ENCODE measurements at regions not wholly inside any gene's neighbourhood (a gene's known extent, or its start where the extent isn't known, plus 50 kb on each side); places are given as distances from the start of the nearest gene placed in this dataset.
"Not testable (repeated sequence)": the region's sequence is repeated elsewhere in the genome, so short reads cannot be mapped to it uniquely, and the experiment has no call there.

DNA sequence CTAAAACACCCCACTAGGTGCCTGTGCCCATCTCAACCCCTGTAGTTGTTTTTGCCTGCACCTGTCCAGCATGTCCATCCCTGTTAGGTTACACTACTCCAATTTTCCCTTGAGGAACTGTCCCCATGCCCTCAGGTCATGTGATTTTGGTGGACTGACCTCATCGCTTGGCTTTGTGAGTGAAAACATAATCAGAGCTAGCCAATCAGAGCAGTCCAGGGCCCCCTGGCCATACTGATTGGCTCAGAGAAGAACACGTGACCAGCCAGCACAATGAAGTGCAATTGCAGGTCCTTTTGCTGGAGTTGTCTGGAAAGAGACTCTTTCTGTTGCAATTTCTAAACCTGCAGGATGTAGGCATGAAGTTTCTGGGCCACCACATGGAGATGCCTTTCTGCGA, 303.3 kb upstream of the PROX1 start:
- DNase-seq, result no peak

DNA sequence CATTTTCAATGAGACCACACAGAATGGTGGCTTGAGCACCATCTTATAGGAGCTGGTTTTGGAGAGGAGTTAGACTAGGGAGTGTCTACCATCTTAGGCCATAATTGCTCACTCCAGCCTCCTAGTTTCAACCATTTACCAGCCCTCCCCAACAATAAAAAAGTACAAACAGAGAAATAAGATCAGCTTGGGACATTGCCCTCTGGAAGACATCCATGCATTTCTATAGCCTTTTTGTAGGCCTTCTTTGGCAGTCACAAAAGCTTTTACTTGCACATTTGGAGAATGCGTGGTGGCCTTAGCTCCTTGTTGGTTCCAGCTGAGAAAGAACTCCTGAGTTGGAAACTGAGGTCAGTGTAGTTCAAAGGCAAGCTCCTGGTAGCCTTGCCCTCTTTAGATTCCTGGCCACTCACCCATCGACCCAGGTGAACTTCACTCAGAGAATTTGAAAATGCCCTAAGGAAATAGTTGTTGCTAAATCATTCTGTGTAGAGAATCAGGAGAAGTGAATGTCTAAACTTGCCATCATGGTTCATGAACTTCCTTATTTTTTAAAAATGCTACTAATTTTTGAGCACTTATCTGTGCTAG, 301.7 kb upstream of the PROX1 start:
- no peak for DNase-seq

DNA sequence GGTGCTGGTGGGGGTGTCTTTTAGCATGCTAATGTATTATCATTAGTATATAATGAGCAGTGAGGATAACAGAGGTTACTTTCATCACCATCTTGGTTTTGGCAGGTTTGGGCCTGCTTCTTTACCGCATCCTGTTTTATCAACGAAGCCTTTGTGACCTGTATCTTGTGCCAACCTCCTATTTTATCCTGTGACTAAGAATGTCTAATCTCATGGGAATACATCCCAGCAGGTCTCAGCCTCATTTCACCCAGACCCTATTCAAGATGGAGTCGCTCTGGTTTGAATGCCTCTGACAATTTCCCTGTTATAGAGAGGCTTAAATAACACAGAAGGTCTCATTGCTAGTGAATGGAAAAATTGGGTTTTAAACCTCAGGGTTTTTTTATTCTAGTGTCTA, 300.8 kb upstream of the PROX1 start:
- no peak for DNase-seq

DNA sequence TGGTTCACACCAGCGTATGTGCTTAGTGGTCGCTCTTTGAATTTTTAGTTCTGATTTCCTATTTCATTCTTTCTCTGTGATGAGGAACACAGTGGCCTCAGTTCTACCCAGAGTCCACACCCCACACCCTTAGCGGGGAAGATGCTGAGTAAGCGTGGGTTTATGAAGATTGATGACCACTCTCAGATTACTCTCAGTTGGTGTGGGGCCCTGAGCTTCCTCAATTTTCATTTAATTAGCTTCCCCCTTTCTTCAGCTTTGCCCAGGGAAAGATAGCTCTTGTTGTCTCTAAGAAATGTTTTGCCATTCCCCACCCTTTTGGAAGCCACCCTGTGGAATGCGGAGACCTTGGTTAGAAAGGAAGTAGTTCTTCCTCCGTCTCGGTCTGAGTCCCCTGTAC, 299.9 kb upstream of the PROX1 start:
- DNase-seq, result no peak

DNA sequence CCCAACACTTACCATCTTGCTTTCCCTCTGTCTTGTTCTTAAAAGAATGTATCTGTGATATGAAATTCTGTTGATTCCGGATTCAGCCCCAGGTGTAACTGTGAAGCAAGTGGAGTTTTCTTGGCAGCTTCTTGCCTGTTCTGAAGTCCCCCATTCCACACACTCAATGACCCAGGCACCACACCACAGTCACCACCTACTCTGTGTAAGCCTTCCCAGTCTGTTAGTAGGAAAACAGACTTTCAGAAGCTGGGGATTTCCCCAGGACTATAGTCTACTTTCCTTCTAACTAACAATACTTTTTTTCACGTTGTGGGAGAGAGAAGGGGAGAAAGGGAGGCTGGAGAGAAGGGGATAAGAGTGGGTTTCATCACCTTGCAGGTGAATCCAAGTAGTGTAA, 299.1 kb upstream of the PROX1 start:
- no peak for DNase-seq

DNA sequence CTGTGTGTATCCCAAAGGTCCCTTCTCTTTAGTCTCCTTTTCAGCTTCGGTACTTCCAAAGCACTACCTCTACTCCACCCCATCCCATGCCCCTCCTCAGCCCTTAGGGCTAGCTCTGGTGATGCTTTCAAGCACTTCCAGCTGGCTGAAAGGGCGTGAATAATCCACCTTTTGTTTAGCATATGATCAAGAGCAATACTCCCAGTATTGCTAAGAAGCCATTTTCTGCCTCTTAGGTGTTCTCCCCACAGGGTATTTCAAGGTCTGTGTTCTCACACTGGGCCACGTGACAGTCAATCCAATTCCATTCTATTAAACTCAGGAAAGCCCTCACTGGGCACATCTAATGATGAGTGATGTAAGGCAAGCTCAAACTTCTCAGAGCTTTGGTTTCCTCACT, 298.5 kb upstream of the PROX1 start:
- DNase-seq, result no peak

DNA sequence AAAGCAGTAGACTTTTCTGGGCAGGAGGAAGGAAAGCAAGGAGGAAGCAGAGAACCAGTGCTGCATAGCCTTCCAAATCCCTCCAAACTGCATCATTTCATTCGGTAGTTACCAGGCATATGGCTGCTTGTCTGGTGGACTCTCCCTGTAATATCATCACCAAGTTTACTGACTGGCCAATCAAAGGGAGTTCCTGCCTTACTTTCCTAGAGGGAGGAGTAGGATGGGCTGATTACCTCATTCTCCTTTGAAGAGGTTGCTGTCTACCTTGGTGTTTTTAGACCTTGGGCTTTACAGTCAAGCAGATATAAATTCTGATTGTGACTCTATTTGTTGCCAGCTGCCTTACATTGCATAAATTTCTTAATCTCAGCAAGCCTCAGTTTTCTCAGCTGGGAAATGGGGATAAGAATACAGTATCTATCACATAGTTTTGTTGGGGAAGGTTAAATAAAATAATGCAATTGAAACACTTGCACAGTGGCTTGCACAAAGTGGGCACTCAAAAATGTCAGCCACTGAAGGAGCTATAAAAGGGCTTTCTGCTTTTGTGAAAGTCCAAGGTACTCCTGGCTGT, 297.3 kb upstream of the PROX1 start:
- DNase-seq, result no peak

DNA sequence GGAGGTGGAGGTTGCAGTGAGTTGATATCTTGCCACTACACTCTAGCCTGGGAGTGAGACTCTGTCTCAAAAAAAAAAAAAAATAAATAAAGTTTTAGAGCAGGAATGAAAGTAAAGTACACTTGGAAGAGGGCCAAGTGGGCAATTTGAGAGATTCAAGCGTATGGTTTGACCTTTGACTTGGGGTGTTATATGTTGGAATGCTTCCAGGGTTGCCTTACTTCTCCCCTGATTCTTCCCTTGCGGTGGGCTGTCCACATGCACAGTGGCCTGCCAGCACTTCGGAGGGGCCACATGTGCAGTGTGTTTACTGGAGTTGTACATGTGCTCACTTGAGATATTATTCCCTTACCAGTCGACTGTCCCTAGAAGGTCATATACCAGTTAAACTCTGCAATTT, 295.5 kb upstream of the PROX1 start:
- DNase-seq, result no peak

DNA sequence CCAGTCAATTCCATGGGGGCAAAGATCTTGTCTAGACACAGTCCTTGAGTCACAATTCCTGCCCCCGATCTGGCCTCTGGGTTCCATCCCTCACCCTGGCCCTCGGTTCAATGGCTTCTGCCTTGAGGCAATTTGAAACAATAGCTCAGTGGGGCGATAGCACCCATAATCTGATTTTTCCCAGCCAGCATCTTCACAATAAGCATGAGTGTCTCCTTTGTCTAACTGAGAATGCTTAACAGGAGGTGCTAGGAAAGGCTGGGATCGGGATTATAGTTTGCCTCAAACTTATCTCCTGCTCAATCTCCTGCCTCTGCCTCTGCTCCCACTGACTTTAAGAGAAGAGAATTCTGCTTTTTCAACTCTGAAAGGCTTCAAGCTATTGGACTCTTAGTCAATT, 293.9 kb upstream of the PROX1 start:
- no peak for DNase-seq

DNA sequence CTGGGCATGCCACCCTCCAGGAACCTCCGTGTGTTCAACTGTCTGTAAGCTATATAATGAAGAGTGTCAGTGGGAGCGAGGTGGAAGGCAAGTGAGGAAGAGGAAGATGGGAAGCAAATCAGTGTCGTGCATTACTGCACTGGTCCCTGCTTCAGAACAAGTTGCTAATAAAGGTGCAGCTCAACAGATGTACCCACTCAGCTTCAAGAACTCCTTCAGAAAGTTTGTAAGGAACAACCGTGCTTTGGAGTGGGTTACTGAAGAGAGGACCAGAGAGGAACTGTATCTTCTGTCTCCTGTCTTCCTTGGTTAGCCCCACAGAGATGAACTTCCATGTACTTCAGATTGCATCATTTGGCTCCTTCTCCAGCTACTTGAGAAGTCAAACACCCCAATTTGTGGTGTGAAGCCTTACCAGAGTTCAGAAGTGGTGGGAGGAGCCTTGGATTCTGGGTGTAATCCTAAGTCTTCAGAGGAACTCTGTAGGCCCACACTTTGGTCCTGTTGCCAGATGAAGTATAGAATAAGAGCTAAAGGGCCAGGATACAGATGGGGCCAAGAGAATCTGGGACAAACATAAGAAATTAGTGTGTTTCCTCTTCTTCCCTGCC, 290.5 kb upstream of the PROX1 start:
- DNase-seq, result no peak

DNA sequence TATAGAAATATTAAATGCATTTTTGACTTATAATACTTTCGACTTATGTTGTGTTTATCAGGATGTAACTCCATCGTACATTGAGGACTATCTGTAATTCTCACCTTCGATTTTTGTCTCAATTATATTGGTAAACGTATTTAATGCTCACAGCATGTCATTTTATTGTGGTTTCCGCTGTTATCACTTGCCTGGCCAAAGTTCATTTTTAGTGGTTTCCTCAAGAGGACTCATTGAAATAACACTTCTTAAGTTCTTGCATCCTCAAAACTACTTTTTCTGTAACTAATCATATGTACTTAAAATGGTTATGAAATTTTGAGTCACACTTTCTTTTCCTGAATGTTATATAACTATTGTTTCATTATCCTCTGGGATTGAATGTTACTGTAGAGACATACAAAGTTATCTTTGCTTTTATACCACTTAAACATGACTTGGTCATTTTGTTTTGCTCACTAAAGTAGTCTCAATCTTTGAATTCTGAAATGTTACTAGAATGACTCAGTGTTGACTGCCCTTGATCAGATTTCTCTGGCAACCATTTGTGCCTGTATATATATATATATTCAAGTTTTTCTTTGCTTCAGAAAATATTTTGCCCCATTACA, 289.6 kb upstream of the PROX1 start:
- DNase-seq, result no peak

DNA sequence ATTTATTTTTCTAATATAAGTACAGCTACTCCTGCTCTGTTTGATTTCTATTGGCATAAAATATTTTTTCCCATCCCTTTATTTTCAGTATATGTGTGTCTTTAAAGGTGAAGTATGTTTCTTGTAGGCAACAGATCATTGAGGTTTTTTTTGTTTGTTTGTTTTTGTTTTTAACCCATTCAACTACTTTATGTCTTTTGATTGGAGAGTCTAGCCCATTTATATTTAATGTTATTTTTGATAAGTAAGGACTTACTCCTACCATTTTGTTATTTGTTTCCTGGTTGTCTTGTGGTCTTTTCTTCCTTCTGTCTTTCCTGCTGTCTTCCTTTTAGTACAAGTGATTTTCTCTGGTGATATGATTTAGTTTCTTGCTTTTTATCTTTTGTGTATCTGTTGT, 285.1 kb upstream of the PROX1 start:
- DNase-seq, result no peak

DNA sequence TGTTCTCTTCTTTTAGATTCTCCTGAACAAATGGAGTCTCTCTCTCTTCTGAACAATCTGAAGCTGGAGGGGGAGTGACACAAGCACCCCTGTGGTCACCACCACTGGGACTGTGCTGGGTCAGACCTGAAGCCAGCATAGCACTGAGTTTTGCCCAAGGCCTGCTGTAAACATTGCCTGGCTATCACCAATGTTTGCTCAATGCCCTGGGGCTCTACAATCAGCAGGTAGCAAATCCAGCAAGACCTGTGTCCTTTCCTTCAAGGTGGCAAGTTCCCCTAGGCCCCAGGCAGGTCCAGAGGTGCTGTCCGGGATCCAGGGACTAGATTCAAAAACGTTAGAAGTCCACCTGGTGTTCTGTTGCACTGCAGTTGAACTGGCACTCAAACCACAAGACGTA, 282.8 kb upstream of the PROX1 start:
- no peak for DNase-seq

DNA sequence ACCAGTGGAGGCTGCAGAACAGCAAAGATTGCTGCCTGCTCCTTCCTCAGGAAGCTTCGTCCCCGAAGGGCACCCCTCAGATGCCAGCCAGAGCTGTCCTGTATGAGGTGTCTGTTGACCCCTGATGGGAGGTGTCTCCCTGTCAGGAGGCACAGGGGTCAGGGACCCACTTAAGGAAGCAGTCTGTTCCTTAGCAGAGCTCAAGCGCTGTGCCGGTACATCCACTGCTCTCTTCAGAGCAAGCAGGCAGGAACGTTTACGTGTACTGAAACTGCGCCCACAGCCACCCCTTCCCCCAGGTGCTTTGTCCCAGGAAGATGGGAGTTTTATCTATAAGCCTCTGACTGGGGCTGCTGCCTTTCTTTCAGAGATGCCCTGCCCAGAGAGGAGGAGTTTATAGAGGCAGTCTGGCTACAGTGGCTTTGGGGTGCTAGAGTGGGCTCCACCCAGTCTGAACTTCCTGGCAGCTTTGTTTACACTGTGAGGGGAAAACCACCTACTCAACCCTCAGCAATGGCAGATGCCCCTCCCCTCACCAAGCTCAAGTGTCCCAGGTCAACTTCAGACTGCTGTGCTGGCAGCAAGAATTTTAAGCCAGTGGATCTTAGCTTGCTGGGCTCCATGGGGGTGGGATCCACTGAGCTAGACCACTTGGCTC, 275.8 kb upstream of the PROX1 start:
- DNase-seq, result not testable (repeated sequence)

DNA sequence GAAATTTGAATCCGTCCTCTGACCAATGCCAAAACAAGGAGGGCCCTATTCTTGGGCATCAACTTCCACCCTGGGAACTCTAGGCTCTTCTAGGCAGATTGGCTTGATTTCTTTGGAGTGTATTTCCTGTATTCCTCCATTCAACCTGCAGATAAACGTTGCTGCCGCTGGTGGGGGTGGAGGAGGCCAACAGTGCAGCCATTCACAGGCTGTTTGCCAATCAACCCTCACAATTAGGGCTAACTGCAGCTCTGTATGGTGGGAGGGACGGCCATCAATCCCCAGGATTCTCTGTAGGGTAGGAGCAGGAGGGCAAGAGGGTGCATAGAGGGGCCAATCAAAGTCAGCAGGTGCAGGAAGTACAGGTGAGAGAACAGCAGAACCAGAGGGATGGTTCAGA, 273.1 kb upstream of the PROX1 start:
- no peak for DNase-seq

DNA sequence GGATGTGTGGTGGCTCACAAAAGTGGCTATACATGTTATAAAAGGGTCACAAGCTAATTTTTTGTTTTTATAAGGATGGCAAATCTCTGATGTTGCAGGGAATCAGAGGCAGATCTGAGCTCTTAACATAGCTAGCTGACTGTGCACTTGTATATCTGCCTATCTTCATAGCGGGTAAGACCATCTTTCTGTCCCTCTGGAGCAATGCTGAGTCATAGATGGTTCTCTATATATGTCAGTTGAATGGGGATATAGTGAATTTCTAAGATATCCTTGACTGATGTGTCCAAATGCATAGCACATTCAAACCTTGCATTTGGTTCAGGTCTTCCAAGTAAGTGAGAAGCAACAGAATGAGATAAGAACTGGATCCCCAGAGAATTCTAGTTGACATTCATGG, 272.6 kb upstream of the PROX1 start:
- DNase-seq, result no peak

DNA sequence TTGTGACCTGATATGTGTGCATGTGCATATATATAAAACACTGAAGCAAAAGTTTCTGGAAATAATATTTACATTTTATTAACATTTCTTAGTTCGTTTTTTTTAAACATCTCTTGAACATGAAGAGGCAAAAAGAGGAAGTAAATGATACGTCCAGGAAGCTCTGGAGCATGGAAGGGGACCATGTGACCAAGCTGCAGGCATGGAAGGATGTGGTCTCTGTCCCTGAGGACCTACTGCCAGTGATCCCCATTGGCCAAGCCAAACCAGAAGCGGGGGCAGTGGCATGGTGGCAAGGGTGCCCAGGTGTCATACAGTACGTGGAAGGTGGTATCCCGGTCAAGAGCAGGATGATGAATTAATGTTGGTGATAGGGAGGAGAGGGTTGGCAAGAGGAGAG, 268.3 kb upstream of the PROX1 start:
- DNase-seq, result no peak

DNA sequence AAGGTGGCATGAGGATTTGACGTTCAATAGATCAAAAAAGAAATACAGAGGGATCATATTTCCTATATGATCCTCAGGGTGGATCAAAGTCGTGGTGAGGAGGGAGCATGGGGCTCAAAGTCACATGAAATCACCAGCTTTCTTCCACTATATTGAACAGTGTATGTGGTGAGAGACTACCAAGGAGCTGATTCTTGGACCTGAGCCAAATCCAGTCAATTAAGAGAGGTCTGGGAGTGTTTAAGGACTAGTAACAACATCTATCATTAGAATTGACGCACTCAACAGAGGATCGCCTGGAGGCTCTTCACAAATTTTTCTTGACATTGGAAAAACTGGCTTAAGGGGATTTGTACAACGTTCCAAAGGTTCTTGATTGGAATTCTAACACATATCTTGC, 267.7 kb upstream of the PROX1 start:
- DNase-seq, result no peak

DNA sequence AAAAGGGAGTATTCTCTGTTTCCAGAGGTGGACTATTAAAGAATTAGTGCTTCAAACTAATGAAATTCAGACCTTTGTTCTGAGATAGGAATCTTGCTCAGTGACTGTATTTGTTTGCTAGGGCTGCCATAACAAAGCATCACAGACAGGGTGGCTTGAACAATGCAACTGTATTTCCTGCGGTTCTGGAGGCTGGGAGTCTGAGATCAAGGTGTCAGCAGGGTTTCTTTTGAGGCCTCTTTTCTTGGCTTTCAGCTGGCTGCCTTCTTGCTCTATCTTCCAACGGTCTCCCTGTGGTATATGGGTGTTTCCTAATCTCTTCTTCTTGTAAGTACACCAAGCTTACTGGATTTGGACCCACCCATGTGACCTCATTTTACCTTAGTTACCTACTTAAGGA, 264.6 kb upstream of the PROX1 start:
- no peak for DNase-seq

DNA sequence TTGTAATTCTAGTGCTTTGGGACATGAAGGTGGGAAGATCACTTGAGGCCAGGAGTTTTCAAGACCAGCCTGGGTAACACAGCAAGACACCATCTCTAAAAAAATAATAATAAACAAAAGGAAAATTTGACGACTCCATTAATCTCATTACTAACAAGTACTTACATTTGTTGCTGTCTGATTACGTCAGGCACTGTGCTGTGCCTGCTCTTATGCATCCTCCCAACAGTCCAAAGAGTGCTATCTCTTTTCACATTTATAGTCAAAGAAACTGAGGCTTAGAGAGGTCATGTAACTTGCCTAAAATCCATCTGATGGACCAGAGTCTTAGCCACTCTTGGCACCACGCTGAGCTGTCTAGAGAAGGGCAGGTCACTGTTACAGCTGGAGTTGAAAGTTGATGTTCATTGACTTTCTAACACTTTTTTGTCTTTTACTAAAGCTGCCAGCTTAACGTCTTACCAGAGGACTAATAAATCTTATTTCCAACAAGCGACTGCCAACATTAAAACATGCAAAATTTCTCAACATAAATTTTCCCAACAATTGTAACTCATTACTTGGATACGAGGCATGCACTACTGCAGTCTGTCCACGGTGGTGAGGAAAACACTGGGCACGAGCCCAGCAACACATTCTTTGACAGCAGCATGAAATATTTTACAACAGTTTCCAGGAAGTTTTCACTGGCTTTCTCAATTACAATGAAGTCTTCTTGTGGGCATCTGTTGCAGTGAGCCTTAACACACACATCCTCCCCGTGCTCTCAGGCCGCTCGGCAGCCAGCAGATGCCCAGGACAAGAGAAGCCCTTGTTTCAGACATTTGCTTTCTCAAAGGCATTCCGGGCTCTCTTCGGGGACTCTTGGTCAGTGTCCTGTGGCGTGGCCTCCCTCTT, 262.9 kb upstream of the PROX1 start:
- DNase-seq, result peak; percentile 33

DNA sequence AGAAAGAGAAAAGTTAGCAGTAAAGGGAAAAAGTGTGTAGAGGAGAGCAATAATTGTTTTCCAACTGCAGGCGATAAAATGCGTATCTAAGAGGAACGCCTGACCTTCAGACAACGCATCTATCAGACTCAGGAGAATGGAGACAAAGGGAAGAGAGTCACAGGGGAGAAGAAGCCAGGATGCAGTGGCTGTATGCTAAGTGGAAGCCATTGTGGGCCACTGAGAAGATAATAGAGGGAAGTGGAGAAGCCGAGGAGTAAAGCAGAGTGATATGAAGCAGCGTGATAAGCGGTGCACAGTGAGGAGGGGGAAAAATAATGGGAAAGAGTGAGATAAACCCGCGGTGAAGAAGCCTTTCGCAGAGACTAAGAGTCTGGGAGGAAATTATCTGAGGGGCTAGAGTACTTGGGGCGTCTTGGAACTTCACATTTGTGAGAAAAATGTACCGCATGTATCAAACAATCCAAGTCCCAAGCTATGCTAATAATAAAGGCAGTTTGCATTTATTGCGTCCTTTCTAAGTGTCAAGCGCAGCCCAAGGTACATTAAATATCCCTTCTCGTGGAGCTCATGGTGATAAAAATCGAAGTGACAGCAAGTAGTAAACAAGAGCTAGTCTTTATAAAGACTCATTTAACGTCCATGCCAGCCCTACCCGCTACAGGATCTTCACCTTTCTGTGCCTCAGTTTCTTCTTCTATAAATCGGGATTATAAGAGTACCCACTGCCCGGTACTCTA, 259.8 kb upstream of the PROX1 start:
- DNase-seq, result no peak
